IPS DF 19.7 (cell line): ENCODE measurements at regions not wholly inside any gene's neighbourhood (a gene's known extent, or its start where the extent isn't known, plus 50 kb on each side); places are given as distances from the start of the nearest gene placed in this dataset.

Source experiments
- DNase-seq: peaks from one replicate; pipeline ENCODE4 v3.0.0-alpha.2; 2013; ENCODE audit warnings: low read depth, low spot score

DNA sequence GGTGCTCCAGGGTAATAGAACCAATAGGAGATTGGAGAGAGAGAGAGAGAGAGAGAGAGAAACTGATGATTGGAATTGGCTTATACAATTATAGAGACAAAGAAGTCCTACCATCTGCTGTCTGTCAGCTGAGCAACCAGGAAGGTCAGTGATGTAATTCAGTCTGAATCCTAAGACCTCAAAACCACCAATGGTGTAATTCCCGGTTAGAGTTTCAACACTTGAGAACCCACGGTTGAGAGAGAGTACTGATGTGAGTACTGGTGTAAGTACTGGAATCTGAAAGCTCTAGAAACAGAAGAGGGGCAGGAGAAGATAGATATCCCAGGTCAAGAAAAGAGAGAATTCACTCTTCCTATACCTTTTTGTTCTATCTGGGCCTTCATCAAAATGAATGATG lies 775.8 kb downstream of the EFNA5 start:
- DNase-seq, result no peak

DNA sequence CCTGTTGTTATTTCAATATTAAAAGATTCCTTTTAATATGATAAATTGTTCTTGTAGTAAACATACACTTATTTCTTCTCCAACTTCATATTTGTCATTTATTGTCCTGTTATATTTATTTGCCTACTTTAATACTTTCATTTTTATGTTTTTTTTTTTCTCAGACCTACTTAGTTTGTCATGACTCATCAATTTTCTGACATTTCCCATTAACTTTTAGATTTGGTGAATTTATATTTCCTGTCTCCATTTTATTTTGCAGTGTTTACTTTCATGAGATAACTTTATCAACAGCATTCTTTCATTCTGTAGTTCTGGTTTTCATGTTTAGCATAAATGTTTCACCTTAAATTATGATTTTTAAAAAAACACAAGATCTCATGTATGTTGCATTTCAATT lies 788.7 kb downstream of the EFNA5 start:
- no peak for DNase-seq

DNA sequence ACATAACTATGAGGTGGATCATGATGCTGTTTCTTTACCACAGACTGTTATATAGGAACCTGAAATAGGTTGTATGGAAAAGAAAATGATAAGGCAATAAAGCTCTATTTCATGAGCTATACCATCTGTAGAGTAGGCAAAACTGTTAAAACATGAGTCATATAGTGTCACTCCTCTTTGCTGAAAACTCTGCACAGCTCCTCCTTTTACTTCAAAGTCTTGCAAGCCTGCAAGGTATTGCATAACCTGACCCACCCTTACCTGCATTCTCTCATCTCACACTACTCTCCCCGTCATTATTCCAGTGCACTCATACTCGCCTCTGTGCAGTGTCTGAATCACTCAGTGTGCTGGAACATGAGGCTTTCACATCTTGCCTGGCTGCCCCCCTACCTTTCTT lies 790.1 kb downstream of the EFNA5 start:
- DNase-seq, result no peak

DNA sequence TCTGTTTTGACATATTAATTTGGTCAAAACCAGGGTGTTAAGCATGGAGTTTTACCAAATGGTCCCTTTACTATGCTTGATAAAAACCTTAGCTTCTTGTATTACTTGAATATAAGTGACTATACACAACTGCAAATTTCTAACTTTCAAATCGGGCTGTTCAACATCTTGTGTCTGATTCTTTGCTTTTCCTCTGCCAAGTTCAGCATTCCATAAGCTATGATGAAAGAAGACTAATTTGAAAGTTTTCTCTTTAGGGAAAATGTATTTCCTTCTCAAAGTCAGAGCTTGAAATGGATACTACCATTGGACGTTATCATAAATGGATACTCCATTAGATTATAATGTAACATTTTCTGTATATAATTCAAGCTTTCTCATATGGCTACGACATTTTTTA lies 792.9 kb downstream of the EFNA5 start:
- DNase-seq, result no peak

DNA sequence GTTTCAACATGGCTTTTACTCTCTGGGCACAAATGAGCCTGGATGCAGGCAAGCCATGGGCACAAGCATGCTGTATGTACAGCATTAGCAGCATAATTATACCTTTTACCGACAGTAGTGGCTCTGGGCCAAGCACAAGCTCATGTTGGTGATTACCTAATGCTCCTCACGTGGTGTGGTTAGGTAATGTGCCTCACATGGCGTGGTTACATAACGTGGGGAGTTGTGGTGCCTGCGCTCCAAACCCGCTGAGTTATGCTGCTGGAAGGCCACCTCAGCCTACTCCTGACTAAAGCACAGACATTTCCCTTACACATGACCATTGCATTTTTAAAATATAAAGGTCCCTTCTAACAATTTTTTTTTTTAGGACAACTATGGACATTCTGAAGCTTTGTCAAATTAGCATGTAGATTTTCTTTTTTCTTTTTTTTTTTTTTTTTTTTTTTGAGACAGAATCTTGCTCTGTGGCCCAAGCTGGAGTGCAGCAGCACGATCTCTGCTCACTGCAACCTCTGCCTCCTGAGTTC lies 794.0 kb downstream of the EFNA5 start:
- DNase-seq, result peak; percentile 35

DNA sequence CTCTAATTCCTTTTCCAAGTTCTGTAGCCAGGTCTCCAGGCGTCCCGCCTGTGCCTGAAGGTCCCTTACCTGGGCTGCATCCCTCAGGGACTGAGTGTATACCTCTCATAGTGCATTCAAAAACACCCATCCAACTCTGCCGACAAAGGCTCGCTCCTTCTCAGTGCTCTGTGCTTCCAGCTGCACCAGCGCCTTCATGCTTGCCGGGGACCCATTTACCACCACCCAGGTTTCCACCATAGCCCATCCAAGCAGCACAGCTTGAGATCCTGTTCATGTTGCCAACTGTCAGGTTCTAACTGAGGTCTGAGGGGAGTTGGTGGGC lies 794.5 kb downstream of the EFNA5 start:
- DNase-seq, result no peak

DNA sequence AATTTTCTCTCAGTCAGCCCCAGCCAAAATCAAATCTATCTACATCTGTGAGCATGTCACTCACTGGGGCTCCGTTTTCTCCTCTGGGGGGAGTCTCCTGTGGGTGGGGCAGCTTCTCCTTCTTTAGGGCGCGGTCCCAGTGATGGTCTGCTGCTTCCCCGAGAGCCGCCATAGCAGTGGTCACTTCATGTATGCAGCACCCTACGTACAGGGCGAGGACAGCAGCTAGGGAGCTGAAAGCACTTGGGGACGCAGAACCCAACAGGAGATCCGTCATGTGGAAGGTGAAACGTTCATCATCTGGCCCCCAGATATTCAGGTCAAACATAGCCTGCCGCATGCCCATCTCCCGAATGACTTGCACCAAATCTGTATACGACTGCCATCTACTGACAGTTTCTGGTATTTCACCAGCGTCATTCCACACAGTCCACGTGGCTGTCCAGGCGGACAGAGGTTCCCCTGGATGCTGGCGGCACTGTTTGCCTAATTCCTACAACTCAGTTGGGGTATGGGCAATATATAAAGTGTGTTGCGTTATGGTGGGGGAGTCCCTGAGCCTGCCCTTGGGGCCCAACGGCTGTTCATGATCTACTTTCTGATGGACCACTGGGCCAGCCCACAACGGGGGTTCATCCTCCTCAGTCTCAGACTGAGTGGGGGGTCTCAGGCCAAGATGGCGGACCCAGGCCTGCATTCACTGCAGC lies 795.0 kb downstream of the EFNA5 start:
- DNase-seq, result no peak

DNA sequence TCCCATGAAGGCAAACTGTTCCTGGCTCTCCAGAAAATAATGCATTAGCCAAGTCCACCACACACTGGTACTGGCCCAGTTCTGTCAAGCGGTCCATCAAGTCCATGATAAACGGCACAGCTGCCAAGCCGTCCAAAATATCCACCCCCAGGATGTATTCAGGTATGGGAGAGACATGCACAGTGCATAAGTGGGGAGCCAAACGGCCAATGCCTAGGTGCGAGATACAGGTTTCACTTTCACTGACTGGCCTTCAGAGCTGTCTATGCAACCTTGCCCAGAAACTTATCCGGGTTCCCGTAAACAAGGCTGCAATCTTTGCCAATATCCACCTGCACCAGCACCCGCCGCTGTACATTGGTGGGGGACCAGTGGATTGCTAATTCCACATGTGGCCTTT lies 795.8 kb downstream of the EFNA5 start:
- no peak for DNase-seq

DNA sequence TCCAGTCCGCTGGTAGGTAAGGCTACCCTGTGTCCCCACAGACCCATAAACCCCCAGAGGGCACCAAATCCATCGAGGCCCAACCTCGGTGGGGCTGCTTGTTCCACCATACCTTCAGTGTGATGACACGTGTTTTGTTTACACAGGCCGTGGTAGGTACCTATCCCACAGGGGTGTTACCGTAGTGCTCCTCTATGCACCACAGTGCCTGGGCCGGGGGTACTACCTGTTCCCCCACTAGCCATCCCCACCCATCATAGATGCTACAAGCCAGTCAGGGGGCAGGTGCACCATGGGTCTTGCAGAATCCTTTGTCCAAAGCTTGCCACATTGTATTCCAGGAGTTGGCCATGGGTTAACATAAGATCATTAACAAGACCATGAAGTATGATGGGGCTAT lies 796.2 kb downstream of the EFNA5 start:
- DNase-seq, result no peak

DNA sequence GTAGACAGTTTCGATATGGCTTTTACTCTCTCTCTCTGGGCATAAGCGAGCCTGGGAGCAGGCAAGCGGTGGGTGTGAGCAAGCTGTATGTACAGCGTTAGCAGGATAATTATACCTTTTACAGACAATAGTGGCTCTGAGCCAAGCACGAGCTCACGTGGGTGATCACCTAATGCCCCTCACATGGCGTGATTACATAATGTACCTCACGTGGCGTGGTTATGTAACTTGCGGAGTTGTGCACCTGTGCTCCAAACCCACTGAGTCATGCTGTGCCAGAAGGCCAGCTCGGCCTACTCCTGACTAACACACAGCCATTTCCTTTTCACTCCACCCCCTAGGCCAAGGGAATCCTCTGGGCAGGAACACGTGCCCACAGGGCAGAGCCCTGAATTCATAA lies 797.2 kb downstream of the EFNA5 start:
- DNase-seq, result no peak

DNA sequence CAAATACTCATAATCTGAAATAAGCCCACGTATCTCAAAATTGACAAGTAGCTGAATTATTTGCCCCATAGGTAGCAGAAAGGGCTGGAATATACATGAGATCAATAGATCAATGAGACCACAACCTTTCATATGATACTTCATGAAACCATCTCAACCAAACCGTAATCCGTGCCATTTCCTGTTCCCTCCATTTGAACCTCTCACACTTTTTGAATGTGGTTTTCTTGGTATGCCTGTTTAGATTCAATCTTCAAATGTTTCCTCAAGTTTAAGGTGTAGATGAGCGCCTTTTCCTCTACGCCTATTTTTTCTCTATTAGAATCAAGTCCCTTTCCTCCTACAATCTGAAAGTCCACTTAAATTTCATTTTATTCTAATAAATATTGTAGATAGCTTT lies 805.5 kb downstream of the EFNA5 start:
- no peak for DNase-seq

DNA sequence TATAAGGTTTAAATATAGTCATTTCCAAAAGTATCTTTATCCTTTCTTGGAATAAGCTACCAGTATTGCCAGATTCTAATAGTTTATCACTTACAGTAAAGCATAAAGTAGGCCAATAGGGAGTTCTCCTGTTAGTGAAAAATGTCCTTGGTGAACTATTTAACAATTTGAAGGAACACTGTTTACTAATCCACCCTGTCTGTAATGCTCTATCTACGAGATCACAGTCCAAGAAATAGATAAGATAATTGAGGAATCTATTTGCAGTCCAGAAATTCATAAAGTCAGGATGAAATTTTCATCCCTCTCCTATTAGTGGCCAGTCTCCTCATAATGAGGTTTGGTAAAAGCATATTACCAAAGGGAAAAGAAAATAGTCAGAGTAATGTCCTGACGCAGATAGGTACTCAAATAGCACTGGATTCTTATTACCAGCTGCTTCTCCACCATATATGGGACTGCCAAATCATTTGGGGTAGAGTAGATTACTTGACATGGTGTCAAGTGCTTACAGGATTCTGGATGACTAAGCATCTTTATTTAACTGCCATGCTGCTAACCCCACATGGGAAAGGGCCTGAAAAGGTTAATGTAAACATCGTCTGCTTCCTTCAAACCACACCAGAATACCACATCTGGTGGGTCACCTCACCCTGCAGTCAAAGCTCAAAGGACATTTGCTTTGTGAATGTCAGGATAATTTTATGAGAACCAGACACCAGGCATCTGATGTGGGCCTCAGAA lies 808.1 kb downstream of the EFNA5 start:
- DNase-seq, result no peak

DNA sequence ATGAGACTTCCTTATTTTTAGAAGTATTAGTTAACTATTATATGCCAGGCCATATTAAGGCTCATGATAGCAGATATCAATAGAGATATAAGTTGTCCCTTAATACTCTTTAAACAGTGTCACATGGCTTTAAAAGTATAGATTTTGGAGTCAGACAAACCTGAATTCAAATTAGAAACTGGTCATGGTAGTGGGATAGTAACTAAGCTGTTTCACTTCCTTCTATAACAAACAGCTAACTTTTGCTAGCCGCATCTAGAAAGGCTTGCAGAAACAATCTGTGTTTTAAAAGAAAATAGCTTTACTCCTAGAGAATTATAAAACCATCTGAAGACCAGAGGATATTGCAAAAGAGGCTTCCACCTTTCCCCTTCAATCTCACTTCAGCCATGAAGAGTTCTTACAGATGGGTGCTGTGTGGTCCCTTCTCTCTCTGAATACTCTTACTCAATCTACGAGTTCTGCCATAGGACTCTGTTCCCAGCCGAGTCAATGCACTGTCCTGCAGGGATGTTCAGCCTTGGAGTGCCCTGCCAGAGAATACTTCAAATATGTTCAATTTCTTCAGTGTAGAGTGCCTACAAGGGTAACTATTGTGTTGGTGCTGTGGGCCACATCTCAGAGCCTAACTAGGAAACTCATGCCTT lies 810.2 kb downstream of the EFNA5 start:
- DNase-seq, result no peak

DNA sequence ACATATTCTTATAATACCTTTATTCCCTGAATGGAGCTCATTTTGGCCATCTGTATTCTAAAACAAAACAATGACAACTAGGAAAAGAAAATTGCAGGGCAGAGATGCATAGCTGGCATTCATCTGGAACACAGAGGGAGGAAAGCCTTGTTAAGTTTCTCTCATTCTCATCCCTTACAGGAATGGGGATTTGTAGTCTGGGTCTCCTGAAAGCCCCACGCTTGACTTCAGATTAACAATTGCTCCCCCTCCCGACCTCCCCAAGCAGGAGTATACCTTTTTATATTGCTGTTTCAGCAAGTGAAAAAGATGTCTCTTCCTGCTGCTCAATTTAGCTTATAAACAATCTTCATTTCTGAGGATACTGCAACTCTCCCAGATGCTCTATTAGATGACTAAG lies 812.1 kb downstream of the EFNA5 start:
- no peak for DNase-seq

DNA sequence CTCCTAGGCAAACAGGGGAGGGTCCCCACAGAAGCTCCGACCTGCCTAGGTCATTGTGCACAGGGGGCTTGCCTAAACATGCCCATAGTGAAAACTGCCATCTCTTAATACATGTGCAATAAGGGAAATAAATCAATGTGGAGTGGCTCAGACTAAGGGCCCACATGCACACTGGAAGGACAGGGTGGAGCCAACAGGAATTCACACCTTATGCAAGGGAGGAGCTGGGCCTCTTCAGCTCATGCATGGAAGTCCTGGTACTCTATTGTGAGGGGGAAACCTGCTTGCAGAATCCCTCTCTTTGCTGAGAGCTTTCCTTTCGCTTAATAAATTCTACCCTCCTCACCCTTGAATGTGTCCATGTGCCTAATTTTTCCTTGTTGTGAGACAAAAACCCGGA lies 815.8 kb downstream of the EFNA5 start:
- no peak for DNase-seq

DNA sequence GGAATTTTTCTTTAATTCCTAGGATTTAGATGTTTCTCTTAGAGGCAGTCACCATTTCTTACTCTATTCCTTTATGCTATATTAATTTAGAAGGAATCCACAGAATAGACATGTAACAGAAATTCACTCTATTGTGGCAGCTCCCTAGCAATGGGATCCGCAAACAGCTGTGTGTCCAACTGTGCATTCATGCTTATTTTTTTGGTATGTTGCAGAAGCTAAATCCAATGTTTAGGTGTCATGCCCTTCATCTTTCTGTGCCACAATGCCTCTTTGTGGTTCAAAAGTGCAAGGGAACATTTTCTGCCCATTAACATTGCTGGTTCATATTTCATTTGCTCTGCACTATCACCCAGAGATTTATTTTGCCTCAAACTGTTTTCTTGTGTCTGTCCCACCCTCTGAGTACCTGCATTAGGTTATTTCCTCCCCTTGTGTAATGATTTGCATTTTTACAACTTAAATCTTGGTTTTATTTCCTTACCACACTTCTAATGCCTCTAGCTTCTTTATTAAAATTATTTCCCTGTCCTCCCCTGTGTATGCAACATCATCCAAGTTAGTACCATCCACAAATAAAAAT lies 816.5 kb downstream of the EFNA5 start:
- no peak for DNase-seq

DNA sequence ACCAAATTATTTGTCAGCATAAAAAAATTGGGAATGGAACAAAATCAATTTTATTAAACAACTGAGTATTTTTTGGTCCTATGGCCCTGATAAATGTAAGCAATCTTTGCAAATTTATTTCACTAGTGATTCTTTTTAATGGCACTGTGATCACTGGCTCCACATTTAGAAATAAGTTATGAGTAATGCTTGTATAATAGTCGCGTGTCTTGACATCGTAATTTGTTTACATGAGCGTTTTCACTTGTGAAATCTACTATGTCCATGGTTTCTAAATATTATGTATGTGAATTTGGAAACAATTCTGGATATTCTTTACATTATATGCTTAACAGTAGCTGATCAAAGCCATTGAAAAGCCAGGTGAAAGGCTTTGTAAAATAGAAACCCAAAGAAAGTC lies 817.5 kb downstream of the EFNA5 start:
- DNase-seq, result no peak

DNA sequence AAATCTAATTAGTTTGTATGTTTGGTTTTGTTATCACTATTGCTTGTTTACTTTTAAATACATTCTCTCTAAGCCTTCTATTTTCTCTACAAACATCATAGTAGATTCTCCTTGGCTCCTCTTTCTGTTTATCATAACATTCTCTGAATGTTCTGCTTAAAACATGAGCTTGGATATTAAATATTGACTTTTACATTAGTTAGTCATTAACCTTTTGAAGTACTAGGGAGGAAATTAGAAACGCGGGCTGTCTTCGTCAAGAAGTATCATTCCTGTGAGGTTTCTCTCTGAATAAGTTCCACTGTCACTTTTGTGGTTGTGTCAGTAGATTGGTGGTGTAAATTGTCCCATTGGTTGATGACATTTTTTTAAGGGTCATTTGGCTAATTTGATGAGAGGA lies 821.5 kb downstream of the EFNA5 start:
- no peak for DNase-seq

DNA sequence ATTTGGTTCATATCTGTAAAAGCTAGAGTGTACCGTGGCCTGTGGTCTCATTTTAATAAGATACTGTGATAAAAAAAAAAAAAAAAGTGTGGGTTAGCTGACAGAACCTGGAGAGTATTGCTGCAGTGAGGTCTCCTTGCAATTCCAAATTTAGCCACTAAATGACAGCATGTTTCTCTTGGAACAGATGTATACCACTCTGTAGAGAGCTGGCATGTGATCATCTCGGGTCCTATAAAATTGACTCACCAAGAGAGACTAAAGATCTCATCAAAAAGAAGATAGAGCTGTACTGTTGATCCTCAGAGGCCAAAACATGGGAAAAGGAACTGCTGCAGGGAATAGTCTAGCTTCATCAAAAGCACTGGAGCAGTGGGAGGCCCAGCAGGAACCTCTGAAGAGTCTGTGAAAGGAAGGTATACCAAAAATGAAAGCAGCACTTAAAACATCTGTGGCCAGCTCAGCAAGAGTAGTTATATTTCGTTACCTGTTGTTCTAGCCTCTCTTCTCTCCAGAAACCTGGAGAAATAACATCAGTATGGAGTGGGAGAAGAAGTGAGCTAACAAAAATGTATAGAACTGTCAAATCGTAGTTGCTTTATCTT lies 826.8 kb downstream of the EFNA5 start:
- DNase-seq, result peak; percentile 38

DNA sequence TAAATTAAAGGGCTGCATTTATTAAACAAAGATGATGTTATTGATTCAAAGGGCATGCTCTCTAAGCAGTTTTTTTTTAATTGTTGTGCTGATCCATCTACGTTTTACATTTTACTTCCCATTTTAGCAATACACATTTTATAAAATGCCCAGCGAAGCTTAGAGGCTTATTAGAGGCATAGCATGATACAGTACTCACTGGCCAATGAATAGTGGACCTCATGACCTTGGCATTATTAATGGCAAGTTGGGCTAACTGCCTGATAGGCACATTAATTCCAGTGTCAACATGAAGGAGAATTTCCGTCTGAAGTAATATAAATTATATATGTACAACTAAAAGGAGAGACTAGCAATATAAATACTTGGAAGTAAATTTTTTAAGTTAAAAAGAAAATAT lies 837.2 kb downstream of the EFNA5 start:
- DNase-seq, result no peak

DNA sequence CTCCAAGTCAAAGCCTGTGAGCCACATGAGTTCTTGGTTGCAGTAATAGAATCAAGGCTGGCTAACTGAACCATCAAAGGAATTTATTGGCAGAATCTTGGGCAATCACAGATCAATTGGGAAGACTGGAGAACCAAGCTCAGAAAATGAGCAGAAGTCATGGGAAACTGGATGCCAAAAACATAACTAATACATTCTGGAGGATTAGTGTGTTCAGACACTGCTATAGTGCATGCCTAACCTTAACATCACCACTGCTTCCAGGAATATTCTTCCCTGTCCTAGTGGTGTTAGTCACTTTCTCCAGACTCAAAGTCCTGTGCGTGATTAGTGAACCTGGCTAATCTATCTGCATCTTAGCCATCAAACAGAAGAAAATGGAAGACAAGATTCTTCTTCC lies 843.7 kb downstream of the EFNA5 start:
- DNase-seq, result no peak

DNA sequence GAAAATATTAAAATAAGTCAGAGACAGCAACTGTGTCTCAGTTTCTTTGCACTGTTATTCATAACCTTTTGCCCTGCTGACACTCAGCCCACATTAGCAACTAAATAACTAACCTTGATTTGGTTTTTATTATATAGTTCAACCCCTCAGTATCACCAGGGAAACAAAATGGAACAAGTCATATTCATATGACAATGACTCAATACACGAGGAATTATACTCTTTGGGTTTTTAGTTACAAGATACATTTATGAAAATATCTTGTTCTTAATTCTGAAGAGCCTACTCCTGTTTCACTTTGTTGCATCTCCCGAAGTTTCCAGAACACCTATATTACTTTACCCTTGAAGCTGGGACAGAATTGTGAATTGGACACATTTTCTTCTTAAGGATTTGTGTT lies 845.4 kb downstream of the EFNA5 start:
- DNase-seq, result no peak
